GM10266 (cell line): ENCODE measurements at regions not wholly inside any gene's neighbourhood (a gene's known extent, or its start where the extent isn't known, plus 50 kb on each side); places are given as distances from the start of the nearest gene placed in this dataset.
"Not testable (repeated sequence)": the region's sequence is repeated elsewhere in the genome, so short reads cannot be mapped to it uniquely, and the experiment has no call there.

ENCODE experiments used
- DNase-seq: peaks from one replicate; pipeline ENCODE4 v3.0.0; 2012; ENCODE audit errors: extremely low spot score
- TF ChIP-seq, protein P1 (sequence below): IDR thresholded peaks from 2 replicates; pipeline ENCODE4 v1.5.1; 2012; ENCODE audit warnings: mild to moderate bottlenecking, low read depth; ENCODE audit not compliant: control insufficient read depth, insufficient read depth; ENCODE audit errors: missing control alignments

DNA sequence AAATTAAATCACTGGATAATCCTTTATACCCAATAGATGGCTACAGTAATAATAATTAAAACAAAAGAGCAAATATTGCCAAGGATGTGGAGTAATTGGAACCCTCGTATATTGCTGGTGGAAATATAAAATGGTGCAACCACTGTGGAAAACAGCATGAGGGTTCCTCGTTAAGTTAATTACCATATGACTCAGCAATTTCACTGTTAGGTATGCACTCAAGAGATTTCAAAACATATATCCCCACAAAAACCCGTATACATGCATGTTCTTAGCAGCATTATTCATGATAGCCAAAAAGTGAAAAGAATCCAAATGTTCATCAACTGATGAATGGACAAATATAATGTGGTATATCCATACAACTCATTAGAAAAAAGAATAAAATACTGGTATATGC lies 103.3 kb downstream of the TEX13C start:
- DNase-seq: no peak
- TF ChIP-seq, protein P1, sequence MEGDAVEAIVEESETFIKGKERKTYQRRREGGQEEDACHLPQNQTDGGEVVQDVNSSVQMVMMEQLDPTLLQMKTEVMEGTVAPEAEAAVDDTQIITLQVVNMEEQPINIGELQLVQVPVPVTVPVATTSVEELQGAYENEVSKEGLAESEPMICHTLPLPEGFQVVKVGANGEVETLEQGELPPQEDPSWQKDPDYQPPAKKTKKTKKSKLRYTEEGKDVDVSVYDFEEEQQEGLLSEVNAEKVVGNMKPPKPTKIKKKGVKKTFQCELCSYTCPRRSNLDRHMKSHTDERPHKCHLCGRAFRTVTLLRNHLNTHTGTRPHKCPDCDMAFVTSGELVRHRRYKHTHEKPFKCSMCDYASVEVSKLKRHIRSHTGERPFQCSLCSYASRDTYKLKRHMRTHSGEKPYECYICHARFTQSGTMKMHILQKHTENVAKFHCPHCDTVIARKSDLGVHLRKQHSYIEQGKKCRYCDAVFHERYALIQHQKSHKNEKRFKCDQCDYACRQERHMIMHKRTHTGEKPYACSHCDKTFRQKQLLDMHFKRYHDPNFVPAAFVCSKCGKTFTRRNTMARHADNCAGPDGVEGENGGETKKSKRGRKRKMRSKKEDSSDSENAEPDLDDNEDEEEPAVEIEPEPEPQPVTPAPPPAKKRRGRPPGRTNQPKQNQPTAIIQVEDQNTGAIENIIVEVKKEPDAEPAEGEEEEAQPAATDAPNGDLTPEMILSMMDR: no peak

DNA sequence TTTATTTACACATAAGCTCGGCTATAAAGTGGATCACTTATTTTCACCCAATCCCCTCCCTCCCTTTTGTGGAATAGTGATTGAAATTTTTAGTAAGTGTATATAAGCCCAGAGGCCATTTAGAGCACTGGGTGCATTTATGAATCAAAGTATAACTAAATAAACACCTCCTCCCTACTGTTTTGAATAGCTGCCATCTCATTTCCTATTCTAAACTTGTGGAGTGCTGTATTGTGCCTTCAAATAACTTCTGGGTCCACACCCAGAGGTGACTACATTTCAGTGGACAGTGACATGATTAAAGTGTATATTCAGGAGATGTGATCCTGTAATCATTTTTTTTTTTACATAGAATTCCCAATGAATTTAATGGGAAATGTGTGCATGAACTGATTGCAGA lies 104.9 kb downstream of the TEX13C start:
- no peak for DNase-seq
- TF ChIP-seq, protein P1: no peak

DNA sequence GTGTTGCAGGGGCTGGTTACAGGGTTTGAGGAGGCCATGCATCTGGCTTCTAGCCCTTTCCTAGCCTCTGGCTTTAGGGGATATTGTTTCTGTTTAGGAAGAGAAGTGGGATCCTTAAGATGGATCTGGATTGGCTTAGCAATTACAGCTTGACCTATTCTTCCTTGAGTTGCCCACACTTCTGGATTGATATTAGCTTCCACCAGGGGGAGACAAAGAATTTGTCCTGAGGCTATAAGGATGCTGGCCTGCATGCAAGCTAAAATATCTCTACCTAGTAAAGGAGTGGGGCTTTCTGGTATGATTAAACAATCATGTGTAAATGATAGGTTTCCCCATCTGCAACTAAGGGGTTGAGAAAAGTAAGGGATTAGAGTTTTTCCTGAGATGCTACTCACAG lies 117.2 kb downstream of the TEX13C start:
- DNase-seq: no peak
- TF ChIP-seq, protein P1: peak; percentile 19

DNA sequence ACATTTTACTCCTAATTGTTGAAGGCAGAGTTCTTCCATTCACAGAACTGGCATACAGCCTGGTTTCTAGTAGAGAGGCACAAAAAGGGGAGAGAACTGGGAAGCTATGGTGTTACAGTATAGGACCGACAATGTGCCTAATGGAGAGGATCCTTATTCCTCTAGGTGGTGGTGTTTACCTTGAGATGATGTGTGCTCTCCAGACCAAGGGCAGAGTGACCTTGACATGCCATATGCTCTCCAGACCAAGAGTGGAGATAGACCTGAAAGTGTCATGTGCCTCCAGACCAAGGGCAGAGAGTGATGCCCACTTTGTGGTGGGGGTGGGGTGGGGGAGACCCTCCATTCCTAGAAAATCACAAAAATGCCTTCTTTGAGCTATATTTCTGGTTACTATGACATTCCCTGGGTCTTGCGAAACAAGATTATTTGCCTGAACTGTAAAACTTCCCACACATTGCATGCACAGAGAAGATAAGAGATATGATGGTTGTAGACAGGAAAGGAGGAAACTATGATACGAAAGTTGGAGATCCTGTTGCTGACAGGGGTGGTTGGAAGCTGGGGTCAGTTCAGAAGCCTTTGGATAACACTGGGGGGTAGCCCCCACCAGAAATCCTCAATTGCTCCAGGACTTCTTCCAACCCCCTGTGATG lies 119.7 kb downstream of the TEX13C start:
- DNase-seq: no peak
- TF ChIP-seq, protein P1: no peak

DNA sequence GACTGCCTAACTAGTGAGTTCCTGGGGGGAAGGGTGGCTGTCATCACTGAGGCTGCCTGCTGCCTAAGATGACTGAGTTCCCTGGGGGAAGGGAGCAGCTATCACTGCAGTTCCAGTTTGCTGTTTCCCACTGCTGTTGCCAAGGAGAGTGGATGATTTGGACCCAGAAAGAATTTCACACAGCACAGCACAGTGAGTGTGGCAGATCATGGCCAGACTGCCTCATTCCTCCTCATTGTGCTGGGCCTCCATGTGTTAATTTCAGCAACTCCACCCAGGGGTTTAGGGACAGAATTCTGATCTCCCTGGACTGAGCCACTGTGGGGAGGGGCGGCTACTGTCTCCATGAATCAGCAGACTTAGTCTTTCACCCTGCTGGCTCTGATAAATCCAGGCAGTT lies 125.0 kb downstream of the TEX13C start:
- TF ChIP-seq, protein P1: no peak
- no peak for DNase-seq

DNA sequence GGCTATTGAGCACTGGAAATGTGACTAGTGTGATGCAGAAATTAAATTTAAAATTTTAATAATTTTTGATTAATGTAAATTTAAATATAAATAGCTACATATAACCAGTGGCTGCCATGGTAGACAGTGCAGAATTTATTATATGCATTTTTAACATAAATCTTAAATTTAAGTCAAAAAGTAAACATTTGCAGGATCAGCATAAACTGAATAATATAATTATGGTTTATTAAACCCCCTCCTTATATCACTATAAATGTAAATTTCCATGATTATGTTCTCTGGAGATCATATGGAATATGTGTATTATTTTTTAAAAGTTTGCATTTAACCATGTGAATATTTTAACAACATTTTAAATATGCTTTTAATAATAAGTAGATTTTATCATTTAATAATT lies 155.8 kb downstream of the TEX13C start:
- DNase-seq: no peak

DNA sequence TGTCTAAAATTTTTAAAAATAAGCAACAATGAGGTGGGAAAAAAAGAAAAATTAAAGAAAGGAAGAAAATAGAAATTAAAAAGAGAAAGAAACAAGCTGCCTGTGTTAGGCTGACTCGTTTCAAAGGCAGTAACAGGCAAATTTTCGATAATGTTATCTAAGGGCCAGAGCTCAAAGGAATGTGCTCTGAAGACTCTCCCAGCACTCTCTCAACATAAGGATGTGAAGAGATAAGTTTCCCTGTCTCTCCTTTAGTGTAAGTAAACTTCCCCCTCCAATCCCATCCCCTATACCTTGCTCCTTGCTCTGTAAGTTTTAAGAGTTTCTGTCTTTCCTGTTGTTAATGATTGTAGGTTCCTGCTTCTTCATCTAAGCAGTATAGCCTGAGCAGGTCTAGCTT lies 172.8 kb downstream of the TEX13C start:
- no peak for DNase-seq
- TF ChIP-seq, protein P1: no peak

More for the DNA sequence above, 155.8 kb downstream of the TEX13C start:
- TF ChIP-seq, protein P1: no peak

DNA sequence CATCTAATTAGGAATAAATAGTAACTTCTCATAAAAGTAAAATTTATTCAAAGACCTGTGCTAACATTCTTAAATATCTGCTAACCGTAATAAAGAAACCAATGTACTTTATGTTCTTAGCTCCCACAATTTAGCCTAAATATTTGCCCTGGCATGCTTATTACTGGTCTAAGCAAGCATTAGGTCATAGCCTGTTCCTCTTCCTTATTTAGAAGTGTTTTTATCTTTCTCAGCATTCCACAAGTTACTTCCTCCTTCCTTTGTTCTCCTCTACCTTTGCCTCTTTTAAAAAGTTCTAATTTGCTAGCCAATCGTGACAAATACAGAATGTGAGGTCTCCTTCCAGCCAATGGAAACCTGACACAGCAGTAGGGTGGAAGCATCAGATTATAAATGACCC lies 173.3 kb downstream of the TEX13C start:
- not testable (repeated sequence) for DNase-seq
